Kidney epithelial cell (primary cell): ENCODE measurements at regions not wholly inside any gene's neighbourhood (a gene's known extent, or its start where the extent isn't known, plus 50 kb on each side); places are given as distances from the start of the nearest gene placed in this dataset.

ENCODE experiments used
- DNase-seq: peaks from one replicate; pipeline ENCODE4 v3.0.0-alpha.2; 2010; ENCODE audit warnings: low read depth
- H3K27me3 ChIP-seq: 2 replicates; pipeline ENCODE4 v1.6.0; 2011; ENCODE audit warnings: low read length; ENCODE audit not compliant: control insufficient read depth, insufficient read depth
- H3K36me3 ChIP-seq: 2 replicates; pipeline ENCODE4 v1.5.1; 2011; ENCODE audit warnings: low read length; ENCODE audit not compliant: control insufficient read depth, insufficient read depth
- H3K4me3 ChIP-seq: 2 replicates; pipeline ENCODE4 v1.5.1; 2011; ENCODE audit warnings: low read depth, mild to moderate bottlenecking, control low read depth, low read length
- CTCF ChIP-seq: IDR thresholded peaks from 2 replicates; pipeline ENCODE4 v1.5.1; 2011; ENCODE audit warnings: mild to moderate bottlenecking, moderate library complexity, low read length, control low read depth, inconsistent platforms; ENCODE audit not compliant: insufficient read depth, poor library complexity, severe bottlenecking

GRCh38 chr16:65624229-65624628, 502.4 kb upstream of the CDH11 start:
- Histone ChIP-seq H3K4me3 (no peak overlapping the region), H3K36me3 (no peaks in the 10 kb centered on the region), H3K27me3 (peaks cover 2% of the 10 kb centered on the region)
- no peak for DNase-seq
- TF ChIP-seq CTCF: no peak

DNA sequence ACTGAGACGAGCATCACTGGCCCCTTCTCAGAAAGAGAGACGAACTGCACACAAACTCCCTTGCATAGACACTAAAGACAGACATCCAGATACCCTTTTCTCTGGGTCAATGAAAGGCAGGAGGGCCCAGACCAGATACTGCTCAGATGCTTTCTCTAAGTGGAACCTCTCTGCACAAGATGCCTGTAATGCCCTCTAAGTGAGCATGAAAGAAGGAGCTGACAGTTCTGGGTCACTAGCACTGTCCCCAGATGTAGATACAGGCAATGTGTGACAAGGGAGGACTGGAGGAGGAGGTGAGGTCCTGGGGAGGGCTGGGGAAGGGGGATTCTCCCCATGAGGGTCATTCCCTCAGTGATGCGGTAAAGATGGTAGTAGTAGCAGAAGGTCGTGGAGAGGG, 501.0 kb upstream of the CDH11 start:
- no peaks in the 10 kb centered on the region for H3K36me3 ChIP-seq
- DNase-seq: no peak
- H3K4me3 ChIP-seq: no peak overlapping the region
- TF ChIP-seq CTCF: no peak
- H3K27me3 ChIP-seq: no peaks in the 10 kb centered on the region

- Histone ChIP-seq H3K36me3 (no peaks in the 10 kb centered on the region), H3K4me3 (no peak overlapping the region), H3K27me3 (no peaks in the 10 kb centered on the region)
- DNase-seq: no peak
- TF ChIP-seq CTCF: no peak
Observed at GRCh38 chr16:65622151-65622550, 500.3 kb upstream of the CDH11 start.

DNA sequence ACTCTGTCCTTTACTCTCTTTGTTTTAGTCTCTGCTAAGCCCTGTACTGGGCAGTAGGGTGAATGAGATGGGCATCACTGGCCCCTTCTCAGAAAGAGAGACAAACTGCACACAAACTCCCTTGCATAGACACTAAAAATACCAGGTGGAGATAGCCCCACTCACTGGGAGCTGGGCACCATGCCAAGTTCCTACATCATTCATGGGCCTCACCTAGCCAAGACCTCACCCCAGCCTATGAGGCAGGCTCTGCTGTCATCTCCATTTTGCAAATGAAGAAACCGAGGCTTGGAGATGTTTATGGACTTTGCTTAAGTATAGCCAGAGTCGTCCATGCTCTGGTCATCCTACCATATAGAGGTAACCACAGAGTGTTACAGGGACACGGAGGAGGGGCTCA, 499.8 kb upstream of the CDH11 start:
- no peak for TF ChIP-seq CTCF
- H3K36me3 ChIP-seq: no peaks in the 10 kb centered on the region
- no peak overlapping the region for H3K4me3 ChIP-seq
- no peak for DNase-seq
- no peaks in the 10 kb centered on the region for H3K27me3 ChIP-seq

GRCh38 chr16:65619606-65620005, 497.7 kb upstream of the CDH11 start:
- no peaks in the 10 kb centered on the region for H3K27me3 ChIP-seq
- H3K4me3 ChIP-seq: no peak overlapping the region
- DNase-seq: no peak
- H3K36me3 ChIP-seq: no peaks in the 10 kb centered on the region
- TF ChIP-seq CTCF: no peak

DNA sequence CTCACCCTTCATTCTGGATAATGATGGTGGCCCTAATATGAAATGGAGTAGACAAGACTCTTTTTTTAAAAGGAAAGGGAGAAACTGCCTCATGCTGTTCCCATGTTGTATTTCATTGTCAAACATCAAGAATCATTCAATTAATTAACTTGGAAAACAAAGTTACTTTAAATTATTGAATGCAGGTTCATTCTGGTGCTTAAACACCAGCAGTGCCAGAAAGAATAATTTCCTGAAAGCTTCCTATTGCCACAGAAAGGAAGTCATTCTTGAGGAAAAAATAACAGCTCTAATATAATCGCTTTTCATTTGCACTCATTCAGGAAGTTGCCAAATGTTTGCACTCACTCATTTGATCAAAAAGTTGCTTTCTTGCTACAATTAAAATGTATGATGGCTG, 497.1 kb upstream of the CDH11 start:
- Histone ChIP-seq H3K27me3 (no peaks in the 10 kb centered on the region), H3K36me3 (no peaks in the 10 kb centered on the region), H3K4me3 (no peak overlapping the region)
- no peak for DNase-seq
- TF ChIP-seq CTCF: no peak
